Lower leg skin (tissue), 3 donors: ENCODE measurements at regions not wholly inside any gene's neighbourhood (a gene's known extent, or its start where the extent isn't known, plus 50 kb on each side); places are given as distances from the start of the nearest gene placed in this dataset.

Source experiments
- CTCF ChIP-seq, 3 donors: fragments of 450-650 bp; IDR thresholded peaks; one replicate each; pipeline ENCODE4 v1.5.1; 2016; ENCODE audit warnings: antibody characterized with exemption in 3 of 3, mild to moderate bottlenecking in 3 of 3, moderate library complexity in 2 of 3
- POLR2A ChIP-seq, 2 donors: fragments of 450-650 bp; IDR thresholded peaks; one replicate each; pipeline ENCODE4 v1.6.1; 2016 to 2017; ENCODE audit warnings: antibody characterized with exemption in 2 of 2, mild to moderate bottlenecking in 1 of 2, moderate library complexity in 1 of 2

GRCh38 chr3:852033-852432 lies 240.8 kb upstream of the CNTN6 start:
- TF ChIP-seq CTCF (IDR thresholded peaks at IDR 0.05) (no peak), POLR2A (IDR thresholded peaks at IDR 0.05) (no peak)
